PC-9 (cell line): ENCODE measurements at regions not wholly inside any gene's neighbourhood (a gene's known extent, or its start where the extent isn't known, plus 50 kb on each side); places are given as distances from the start of the nearest gene placed in this dataset.
"Not testable (repeated sequence)": the region's sequence is repeated elsewhere in the genome, so short reads cannot be mapped to it uniquely, and the experiment has no call there.

Experiments
- BruUV-seq: library from RNA; stranded (reverse); fragments of 400-500 nt; replicated peaks from 2 replicates; lab custom pipeline; 2021; lab: Mats Ljungman, UMichigan
- CTCF ChIA-PET: fragments of 300-600 bp; sonication (Branson Sonifier 250); formaldehyde crosslinking; loops from one replicate; lab custom pipeline; 2022; ENCODE audit warnings: antibody characterized with exemption; lab: Charles Lee
- POLR2A ChIA-PET: fragments of 300-600 bp; sonication (Branson Sonifier 250); formaldehyde crosslinking; loops from one replicate; lab custom pipeline; 2022; ENCODE audit warnings: antibody characterized with exemption; ENCODE audit not compliant: unreplicated experiment; lab: Charles Lee
- DNase-seq, 2 experiments: peaks; one replicate each; pipeline versions ENCODE4 v3.0.0 to v3.0.0-alpha.2; 2015 to 2022; ENCODE audit warnings: mixed read lengths in 1 of 2
- H2AFZ ChIP-seq: fragments of 200-600 bp; sonication (generic); 2 replicates; pipeline ENCODE4 v1.8.1; 2017; ENCODE audit warnings: antibody characterized with exemption
- H3F3A ChIP-seq: fragments of 200-600 bp; sonication (generic); 2 replicates; pipeline ENCODE4 v1.8.1; 2017; ENCODE audit warnings: antibody characterized with exemption, mild to moderate bottlenecking, low read depth; ENCODE audit not compliant: insufficient read depth
- H3K27ac ChIP-seq: fragments of 200-600 bp; sonication (generic); 2 replicates; pipeline ENCODE4 v1.6.1; 2016; ENCODE audit warnings: mixed run types
- H3K27me3 ChIP-seq: fragments of 200-600 bp; sonication (generic); 2 replicates; pipeline ENCODE4 v1.6.1; 2016; ENCODE audit warnings: low read depth, mixed run types; ENCODE audit not compliant: insufficient read depth
- H3K36me3 ChIP-seq: fragments of 200-600 bp; sonication (generic); 2 replicates; pipeline ENCODE4 v1.6.1; 2016; ENCODE audit warnings: low read depth, mixed run types
- H3K4me1 ChIP-seq: fragments of 200-600 bp; sonication (generic); replicated peaks from 2 replicates; pipeline ENCODE4 v1.6.1; 2016; ENCODE audit warnings: mixed run types; ENCODE audit not compliant: insufficient read depth
- H3K4me2 ChIP-seq: fragments of 200-600 bp; sonication (generic); 2 replicates; pipeline ENCODE4 v1.6.1; 2017; ENCODE audit warnings: mixed run types
- H3K4me3 ChIP-seq: fragments of 200-600 bp; sonication (generic); 2 replicates; pipeline ENCODE4 v1.6.1; 2016; ENCODE audit warnings: mixed run types
- H3K79me2 ChIP-seq: fragments of 200-600 bp; sonication (generic); 2 replicates; pipeline ENCODE4 v1.6.1; 2017; ENCODE audit warnings: low read depth, mixed run types
- H3K9me2 ChIP-seq: fragments of 200-600 bp; sonication (generic); 2 replicates; pipeline ENCODE4 v1.8.1; 2017; ENCODE audit warnings: mild to moderate bottlenecking; ENCODE audit not compliant: insufficient read depth
- H3K9me3 ChIP-seq: fragments of 200-600 bp; sonication (generic); 2 replicates; pipeline ENCODE4 v1.8.1; 2016; ENCODE audit warnings: low read depth; ENCODE audit not compliant: insufficient read depth
- H4K20me1 ChIP-seq: fragments of 200-600 bp; sonication (generic); 2 replicates; pipeline ENCODE4 v1.8.1; 2017; ENCODE audit not compliant: insufficient read depth
- EZH2 ChIP-seq: fragments of 200-600 bp; sonication (generic); IDR thresholded peaks from 2 replicates; pipeline ENCODE4 v1.8.0; 2017; ENCODE audit warnings: antibody characterized with exemption, low read depth
- intact Hi-C: fragments of 100-400 bp; cut with micrococcal nuclease; formaldehyde crosslinking; loops from one replicate; pipeline ENCODE4 v1.10.0; 2022; ENCODE audit not compliant: unreplicated experiment
- TF ChIP-seq, protein P1 (sequence below): fragments of 200-600 bp; sonication (generic); conservative IDR thresholded peaks from 2 replicates; pipeline ENCODE4 v1.6.1; 2017; ENCODE audit warnings: mixed run types, antibody characterized with exemption, mild to moderate bottlenecking, moderate library complexity

GRCh38 chr9:115415450-115415849 lies 297.5 kb upstream of the TNC start:
- Histone ChIP-seq H3K36me3 (no peaks in the 10 kb centered on the region), H3K4me1 (no peaks in the 10 kb centered on the region), H3K9me3 (no peaks in the 10 kb centered on the region), H3K9me2 (no peaks in the 10 kb centered on the region), H4K20me1 (no peaks in the 10 kb centered on the region), H3K27me3 (no peaks in the 10 kb centered on the region), H3F3A (no peaks in the 10 kb centered on the region), H3K27ac (no peak overlapping the region), H3K79me2 (no peaks in the 10 kb centered on the region), H3K4me2 (no peak overlapping the region), H2AFZ (no peak overlapping the region), H3K4me3 (no peak overlapping the region)
- intact Hi-C loops, result no loop called here
- ChIA-PET CTCF (interaction anchor here (0.6 kb wide), 1 partner anchor 364 kb away, joined by 9 read pairs; no protein-coding TSS in a partner anchor), POLR2A (no interaction called here)
- no peak for TF ChIP-seq EZH2
- TF ChIP-seq, protein P1, sequence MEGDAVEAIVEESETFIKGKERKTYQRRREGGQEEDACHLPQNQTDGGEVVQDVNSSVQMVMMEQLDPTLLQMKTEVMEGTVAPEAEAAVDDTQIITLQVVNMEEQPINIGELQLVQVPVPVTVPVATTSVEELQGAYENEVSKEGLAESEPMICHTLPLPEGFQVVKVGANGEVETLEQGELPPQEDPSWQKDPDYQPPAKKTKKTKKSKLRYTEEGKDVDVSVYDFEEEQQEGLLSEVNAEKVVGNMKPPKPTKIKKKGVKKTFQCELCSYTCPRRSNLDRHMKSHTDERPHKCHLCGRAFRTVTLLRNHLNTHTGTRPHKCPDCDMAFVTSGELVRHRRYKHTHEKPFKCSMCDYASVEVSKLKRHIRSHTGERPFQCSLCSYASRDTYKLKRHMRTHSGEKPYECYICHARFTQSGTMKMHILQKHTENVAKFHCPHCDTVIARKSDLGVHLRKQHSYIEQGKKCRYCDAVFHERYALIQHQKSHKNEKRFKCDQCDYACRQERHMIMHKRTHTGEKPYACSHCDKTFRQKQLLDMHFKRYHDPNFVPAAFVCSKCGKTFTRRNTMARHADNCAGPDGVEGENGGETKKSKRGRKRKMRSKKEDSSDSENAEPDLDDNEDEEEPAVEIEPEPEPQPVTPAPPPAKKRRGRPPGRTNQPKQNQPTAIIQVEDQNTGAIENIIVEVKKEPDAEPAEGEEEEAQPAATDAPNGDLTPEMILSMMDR, result no peak
- no peak for DNase-seq
- no TSS peak for BruUV-seq

DNA sequence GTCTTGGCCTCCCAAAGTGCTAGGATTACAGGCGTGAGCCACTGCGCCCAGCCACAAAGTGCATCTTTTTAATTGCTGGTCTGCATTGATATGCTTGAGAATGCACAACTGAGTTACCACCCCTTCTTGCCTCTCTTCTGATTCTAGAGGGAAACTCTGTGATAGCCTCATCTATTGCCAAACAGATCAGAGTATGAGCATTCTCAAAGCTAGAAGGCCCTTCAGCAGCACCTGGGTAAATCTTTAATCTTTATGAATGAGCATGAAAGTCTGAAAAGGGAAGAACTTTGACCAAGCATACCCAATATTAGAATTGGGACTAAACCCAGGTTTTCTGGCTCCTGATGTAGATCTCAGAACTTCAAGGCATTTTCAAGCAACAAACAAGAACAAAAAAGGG lies 298.3 kb upstream of the TNC start:
- intact Hi-C loops, result no loop called here
- ChIA-PET POLR2A (no interaction called here), CTCF (no interaction called here)
- peaks cover 2% of the 10 kb centered on the region; the same call in 1 of the 2 replicates for H3K9me3 ChIP-seq
- no peak overlapping the region for H2AFZ ChIP-seq
- DNase-seq, result no peak
- no peaks in the 10 kb centered on the region for H3K79me2 ChIP-seq
- no peaks in the 10 kb centered on the region for H3K36me3 ChIP-seq
- no peaks in the 10 kb centered on the region for H3K9me2 ChIP-seq
- BruUV-seq, result no TSS peak
- no peak overlapping the region for H3K4me2 ChIP-seq
- H3F3A ChIP-seq, result no peaks in the 10 kb centered on the region
- no peak overlapping the region for H3K27ac ChIP-seq
- H3K4me3 ChIP-seq, result no peak overlapping the region
- TF ChIP-seq, protein P1, result no peak
- no peak for TF ChIP-seq EZH2
- no peaks in the 10 kb centered on the region for H4K20me1 ChIP-seq
- H3K4me1 ChIP-seq, result no peaks in the 10 kb centered on the region
- no peaks in the 10 kb centered on the region for H3K27me3 ChIP-seq

DNA sequence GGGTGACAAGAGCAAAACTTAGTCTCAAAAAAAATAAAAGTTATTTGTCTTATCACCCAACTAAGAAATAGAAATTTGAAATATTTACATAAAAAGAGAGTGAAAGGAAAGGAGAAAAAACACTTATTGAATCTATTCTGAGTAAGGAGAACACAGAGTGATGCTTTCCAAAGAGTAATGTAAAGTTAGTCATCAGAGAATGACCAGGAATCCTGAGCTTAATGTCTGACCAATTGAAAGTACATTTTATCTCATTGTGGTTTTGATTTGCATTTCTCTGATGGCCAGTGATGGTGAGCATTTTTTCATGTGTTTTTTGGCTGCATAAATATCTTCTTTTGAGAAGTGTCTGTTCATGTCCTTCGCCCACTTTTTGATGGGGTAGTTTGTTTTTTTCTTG lies 300.2 kb upstream of the TNC start:
- H3F3A ChIP-seq, H3K79me2 ChIP-seq, DNase-seq, H3K36me3 ChIP-seq, BruUV-seq, H2AFZ ChIP-seq, H4K20me1 ChIP-seq, H3K27ac ChIP-seq, H3K4me2 ChIP-seq, CTCF ChIA-PET, H3K9me2 ChIP-seq, POLR2A ChIA-PET, H3K4me1 ChIP-seq, H3K4me3 ChIP-seq, intact Hi-C loops, H3K9me3 ChIP-seq, H3K27me3 ChIP-seq: not testable (repeated sequence)

GRCh38 chr9:115422932-115423440 lies 305.0 kb upstream of the TNC start:
- no peak overlapping the region for H2AFZ ChIP-seq
- intact Hi-C loops, result no loop called here

More at GRCh38 chr9:115422932-115423440, 305.0 kb upstream of the TNC start:
- DNase-seq, result no peak
- Histone ChIP-seq H3F3A (no peaks in the 10 kb centered on the region), H3K4me2 (no peak overlapping the region), H3K4me3 (no peak overlapping the region), H3K9me3 (peaks cover 13% of the 10 kb centered on the region; the same call in 1 of the 2 replicates), H3K4me1 (no peaks in the 10 kb centered on the region), H3K27ac (no peak overlapping the region), H3K36me3 (no peaks in the 10 kb centered on the region), H3K27me3 (no peaks in the 10 kb centered on the region), H3K9me2 (no peaks in the 10 kb centered on the region), H3K79me2 (no peaks in the 10 kb centered on the region), H4K20me1 (no peaks in the 10 kb centered on the region)
- POLR2A ChIA-PET, result interaction anchor here (0.6 kb wide), 1 partner anchor 305 kb away, joined by 6 read pairs; the partner anchor contains the start of gene TNC
- no peak for TF ChIP-seq EZH2
- TF ChIP-seq, protein P1, result no peak
- no TSS peak for BruUV-seq
- CTCF ChIA-PET, result no interaction called here
